ENCODE measurements at regions not wholly inside any gene's neighbourhood (a gene's known extent, or its start where the extent isn't known, plus 50 kb on each side); places are given as distances from the start of the nearest gene placed in this dataset.
"Not testable (repeated sequence)": the region's sequence is repeated elsewhere in the genome, so short reads cannot be mapped to it uniquely, and the experiment has no call there.

GRCh38 chr21:30023056-30023455 is 83.3 kb upstream of the GRIK1 start:
- DNase-seq (ENCODE audit: low spot score); H3K4me3 ChIP-seq (ENCODE audit: low read depth in 1 of 3, low read length in 3 of 3); H3K4me1 ChIP-seq (ENCODE audit: control insufficient read depth in 4 of 4, insufficient read depth in 4 of 4, low read length in 3 of 4); H3K36me3 ChIP-seq (ENCODE audit: control insufficient read depth in 4 of 4, insufficient read depth in 3 of 4, low read depth in 1 of 4, low read length in 3 of 4); H3K9me3 ChIP-seq (ENCODE audit: control insufficient read depth in 4 of 4, low read length in 3 of 4); H3K27me3 ChIP-seq (ENCODE audit: control insufficient read depth in 4 of 4, insufficient read depth in 4 of 4, low read length in 3 of 4); H3K27ac ChIP-seq (ENCODE audit: low read depth in 1 of 2, low read length in 2 of 2); H3K9ac ChIP-seq (ENCODE audit: low read depth in 1 of 2, low read length in 2 of 2): not testable (repeated sequence)
- 79% methylated on average over 11 of the region's 11 CpGs for WGBS

- no peak for DNase-seq (ENCODE audit: low spot score)
- Histone ChIP-seq H3K27ac (ENCODE audit: low read depth in 1 of 2, low read length in 2 of 2) (no peak overlapping the region), H3K9ac (ENCODE audit: low read depth in 1 of 2, low read length in 2 of 2) (no peak overlapping the region), H3K27me3 (ENCODE audit: control insufficient read depth in 4 of 4, insufficient read depth in 4 of 4, low read length in 3 of 4) (peaks cover 0 to 2% (median 0%) of the 10 kb centered on the region in 4 donors), H3K4me1 (ENCODE audit: control insufficient read depth in 4 of 4, insufficient read depth in 4 of 4, low read length in 3 of 4) (no peaks in the 10 kb centered on the region), H3K36me3 (ENCODE audit: control insufficient read depth in 4 of 4, insufficient read depth in 3 of 4, low read depth in 1 of 4, low read length in 3 of 4) (no peaks in the 10 kb centered on the region), H3K4me3 (ENCODE audit: low read depth in 1 of 3, low read length in 3 of 3) (no peak overlapping the region), H3K9me3 (ENCODE audit: control insufficient read depth in 4 of 4, low read length in 3 of 4) (no peaks in the 10 kb centered on the region)
- TF ChIP-seq FOXA1 (IDR thresholded peaks at IDR 0.05): no peak
- TF ChIP-seq EGR1 (IDR thresholded peaks at IDR 0.05; ENCODE audit: low read depth in 2 of 2): no peak
- TF ChIP-seq JUND (IDR thresholded peaks at IDR 0.05): no peak
- no peak for TF ChIP-seq MAX (IDR thresholded peaks at IDR 0.05)
- no peak for TF ChIP-seq FOXA2 (IDR thresholded peaks at IDR 0.05)
- TF ChIP-seq RAD21 (IDR thresholded peaks at IDR 0.05): no peak
- TF ChIP-seq ATF3 (IDR thresholded peaks at IDR 0.05): no peak
- no peak for TF ChIP-seq HNF4A (conservative IDR thresholded peaks at IDR 0.05)
- TF ChIP-seq SP1 (IDR thresholded peaks at IDR 0.05): no peak
- no peak for TF ChIP-seq CTCF (IDR thresholded peaks at IDR 0.05; ENCODE audit: low read depth, low read length, missing input control)
- no peak for TF ChIP-seq GABPA (IDR thresholded peaks at IDR 0.05 in 1 of 2, conservative IDR thresholded peaks at IDR 0.05 in 1 of 2)
- no peak for TF ChIP-seq REST (IDR thresholded peaks at IDR 0.05)
- TF ChIP-seq YY1 (IDR thresholded peaks at IDR 0.05): no peak
- no peak for TF ChIP-seq NR2F2 (IDR thresholded peaks at IDR 0.05)
- no peak for TF ChIP-seq HNF4G (IDR thresholded peaks at IDR 0.05)
- TF ChIP-seq RXRA (IDR thresholded peaks at IDR 0.05): no peak
- TF ChIP-seq TAF1 (conservative IDR thresholded peaks at IDR 0.05): no peak
- TF ChIP-seq ZBTB33 (IDR thresholded peaks at IDR 0.05): no peak
Measured at GRCh38 chr21:30014886-30015285, 75.1 kb upstream of the GRIK1 start.
